NCI-H510A (cell line): ENCODE measurements at regions not wholly inside any gene's neighbourhood (a gene's known extent, or its start where the extent isn't known, plus 50 kb on each side); places are given as distances from the start of the nearest gene placed in this dataset.
"Not testable (repeated sequence)": the region's sequence is repeated elsewhere in the genome, so short reads cannot be mapped to it uniquely, and the experiment has no call there.

Experiments used
- DNase-seq: peaks from one replicate; lab custom pipeline; 2025; lab: John Stamatoyannopoulos, UW

DNA sequence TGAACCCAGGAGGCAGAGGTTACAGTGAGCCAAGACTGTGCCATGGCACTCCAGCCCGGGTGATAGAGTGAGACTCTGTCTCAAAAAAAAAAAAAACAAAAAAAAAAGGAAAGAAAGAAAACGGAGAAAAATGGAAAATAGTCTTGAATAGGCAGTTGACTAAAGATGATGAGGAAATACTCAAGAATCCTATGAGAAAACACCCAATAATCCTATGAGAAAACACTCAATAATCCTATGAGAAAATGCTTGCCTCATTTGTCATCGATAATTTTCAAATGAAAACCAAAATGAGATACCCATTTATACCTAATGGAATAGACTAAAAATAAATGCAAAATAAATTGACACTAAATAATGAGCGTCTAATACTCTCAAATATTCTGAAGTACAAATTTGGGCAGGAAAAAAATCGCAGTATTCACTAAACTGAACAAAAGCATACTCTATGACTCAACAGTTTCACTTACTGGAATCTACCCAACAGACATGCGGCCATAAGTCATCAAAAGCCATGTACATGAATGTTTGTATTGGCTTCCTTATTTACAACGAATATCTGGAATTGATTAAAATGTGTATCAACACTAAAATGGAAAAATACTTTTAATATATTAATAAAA lies 733.9 kb upstream of the CHRM3 start:
- no peak for DNase-seq

- no peak for DNase-seq
These were observed 737.2 kb upstream of the CHRM3 start for GRCh38 chr1:238649200-238649599.

DNA sequence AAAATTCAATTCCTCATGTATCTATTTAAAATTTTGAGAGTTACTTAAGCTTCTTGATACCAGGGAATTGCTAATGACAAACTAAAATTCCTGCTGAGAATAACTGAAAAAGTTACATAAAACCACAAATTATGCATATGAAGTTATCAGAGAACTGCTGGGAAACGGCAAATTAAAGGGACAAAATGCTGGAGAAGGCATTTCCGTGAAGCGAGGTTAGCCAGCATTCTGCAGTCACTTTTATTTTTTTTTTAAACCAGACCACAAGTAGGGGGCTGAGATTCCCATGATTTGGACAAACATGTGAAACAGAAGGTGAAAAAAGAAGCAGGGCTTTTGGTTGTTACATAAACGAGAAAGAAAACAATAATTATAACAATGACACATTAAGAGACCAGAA lies 737.6 kb upstream of the CHRM3 start:
- DNase-seq: no peak

GRCh38 chr1:238648296-238648695 lies 738.1 kb upstream of the CHRM3 start:
- DNase-seq: no peak

DNA sequence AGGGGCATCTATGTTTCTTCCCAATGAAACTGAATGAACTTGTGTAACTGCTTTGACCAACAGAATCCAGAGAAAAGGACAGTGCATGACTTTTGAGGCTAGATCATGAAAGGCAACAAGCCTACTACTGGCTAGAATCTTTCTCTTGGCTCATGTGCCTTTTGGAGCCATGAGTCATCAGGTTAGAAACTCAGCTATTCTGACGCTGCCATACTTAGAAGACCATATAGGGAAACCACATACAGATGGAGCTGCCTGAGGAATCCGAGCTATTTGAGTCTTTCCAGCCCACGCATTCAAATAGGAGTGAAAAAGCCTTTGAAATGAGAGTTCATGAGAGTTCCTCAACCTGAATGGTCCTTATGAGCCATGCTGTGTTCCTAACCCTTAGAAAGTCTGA lies 738.5 kb upstream of the CHRM3 start:
- DNase-seq: no peak

GRCh38 chr1:238642231-238642630 lies 744.1 kb upstream of the CHRM3 start:
- no peak for DNase-seq

GRCh38 chr1:238639861-238640260 lies 746.5 kb upstream of the CHRM3 start:
- no peak for DNase-seq

DNA sequence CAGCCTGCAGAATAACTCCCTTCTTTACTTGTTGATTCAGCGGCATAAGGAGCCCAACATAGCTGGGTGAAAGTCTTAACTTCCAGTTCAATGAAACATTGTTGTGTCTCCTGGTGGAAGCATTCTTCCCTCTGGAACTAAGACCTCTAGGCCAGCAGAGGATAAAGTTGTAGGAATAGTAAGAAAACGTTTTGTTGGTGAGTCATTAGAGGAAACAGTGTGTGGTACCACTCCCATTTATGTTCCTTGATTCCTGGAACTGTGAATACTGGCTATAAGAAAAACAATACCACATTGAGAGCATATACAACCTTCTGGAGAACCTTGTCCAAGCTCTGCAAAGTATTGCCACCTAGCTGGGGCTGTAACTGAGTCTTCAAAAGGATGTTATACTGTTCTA lies 737.4 kb upstream of the ZP4 start:
- no peak for DNase-seq

- DNase-seq: no peak
These were observed 734.1 kb upstream of the ZP4 start for GRCh38 chr1:238624776-238625175.

DNA sequence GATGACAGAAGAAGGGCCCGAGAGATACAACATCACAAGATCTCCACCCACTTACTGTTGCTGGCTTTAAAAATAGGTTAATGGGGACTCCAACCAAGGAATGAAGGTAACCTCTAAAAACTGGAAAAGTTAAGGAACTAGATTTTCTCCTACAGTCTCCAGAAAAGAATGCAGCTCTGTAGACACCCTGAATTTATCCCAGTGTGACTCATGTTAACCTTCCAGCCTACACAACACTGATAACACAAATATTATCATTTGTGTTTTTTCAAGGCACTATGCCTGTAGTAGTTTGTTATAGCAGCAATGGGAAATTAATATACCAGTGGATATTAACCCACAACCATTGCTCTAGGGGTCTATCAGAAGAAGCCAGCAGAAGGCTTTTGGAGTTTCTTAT lies 730.7 kb upstream of the ZP4 start:
- DNase-seq: no peak

GRCh38 chr1:238619652-238620051 lies 728.9 kb upstream of the ZP4 start:
- no peak for DNase-seq

GRCh38 chr1:238611406-238611805 lies 720.7 kb upstream of the ZP4 start:
- DNase-seq: no peak

- no peak for DNase-seq
These were observed 717.4 kb upstream of the ZP4 start for GRCh38 chr1:238608144-238608543.

DNA sequence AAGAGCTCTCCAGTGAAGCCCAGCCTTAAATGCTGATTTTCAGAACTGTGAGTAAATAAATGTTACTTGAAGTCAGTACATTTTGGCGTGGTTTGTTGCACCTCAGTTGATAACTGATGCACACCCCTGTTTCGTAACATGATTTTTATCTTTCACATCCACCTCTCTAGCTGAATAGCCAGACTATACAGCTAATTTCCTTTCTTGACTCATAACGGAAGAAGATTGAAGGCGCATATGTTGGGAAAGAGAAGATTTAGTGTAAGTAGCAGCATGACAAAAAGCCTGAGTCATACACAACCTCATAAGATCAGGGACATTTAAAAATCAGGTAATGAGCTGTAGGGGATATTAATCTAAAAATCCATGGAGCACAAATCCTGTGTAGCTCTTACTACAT lies 716.2 kb upstream of the ZP4 start:
- DNase-seq: no peak

- no peak for DNase-seq
These were observed 715.7 kb upstream of the ZP4 start for GRCh38 chr1:238606457-238606856.

- no peak for DNase-seq
These were observed 713.6 kb upstream of the ZP4 start for GRCh38 chr1:238604357-238604756.

DNA sequence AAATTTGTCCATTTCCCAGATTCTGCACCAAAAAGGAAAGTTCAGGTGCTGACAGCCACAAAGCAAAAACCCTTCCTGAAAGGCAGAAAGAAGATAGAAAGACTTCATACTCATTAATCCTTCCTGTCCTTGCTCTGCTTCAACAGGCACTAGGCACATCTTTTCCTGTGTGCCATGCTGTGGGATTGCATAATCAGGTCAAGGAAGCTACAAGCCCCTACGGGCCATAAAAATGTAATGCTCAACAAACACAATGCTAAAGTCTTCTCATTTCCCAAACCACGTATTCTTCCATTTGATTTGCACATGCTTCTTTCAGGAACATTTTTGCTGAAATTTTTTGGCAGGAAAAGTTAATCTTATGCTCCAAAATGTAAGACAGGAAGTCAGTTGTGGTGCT lies 710.9 kb upstream of the ZP4 start:
- not testable (repeated sequence) for DNase-seq

DNA sequence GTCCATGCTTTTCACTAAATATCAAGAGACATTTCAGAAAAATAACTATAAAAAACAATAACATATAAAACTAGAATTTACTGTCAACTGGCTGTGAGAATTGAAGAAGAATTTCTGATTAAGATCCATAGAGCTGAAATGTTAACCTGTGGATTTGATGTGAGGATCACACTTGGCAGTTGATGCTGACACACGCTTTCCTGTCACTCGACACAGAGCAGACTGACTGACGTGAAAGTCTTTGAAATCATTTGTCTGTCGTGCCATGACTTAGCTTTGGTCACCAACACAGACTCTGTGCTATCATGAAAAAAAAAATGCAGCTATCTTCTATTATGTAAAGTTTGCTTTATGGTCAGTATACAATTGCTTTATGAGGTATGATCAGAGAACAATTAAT lies 706.0 kb upstream of the ZP4 start:
- DNase-seq: no peak

GRCh38 chr1:238592621-238593020 lies 701.9 kb upstream of the ZP4 start:
- no peak for DNase-seq

DNA sequence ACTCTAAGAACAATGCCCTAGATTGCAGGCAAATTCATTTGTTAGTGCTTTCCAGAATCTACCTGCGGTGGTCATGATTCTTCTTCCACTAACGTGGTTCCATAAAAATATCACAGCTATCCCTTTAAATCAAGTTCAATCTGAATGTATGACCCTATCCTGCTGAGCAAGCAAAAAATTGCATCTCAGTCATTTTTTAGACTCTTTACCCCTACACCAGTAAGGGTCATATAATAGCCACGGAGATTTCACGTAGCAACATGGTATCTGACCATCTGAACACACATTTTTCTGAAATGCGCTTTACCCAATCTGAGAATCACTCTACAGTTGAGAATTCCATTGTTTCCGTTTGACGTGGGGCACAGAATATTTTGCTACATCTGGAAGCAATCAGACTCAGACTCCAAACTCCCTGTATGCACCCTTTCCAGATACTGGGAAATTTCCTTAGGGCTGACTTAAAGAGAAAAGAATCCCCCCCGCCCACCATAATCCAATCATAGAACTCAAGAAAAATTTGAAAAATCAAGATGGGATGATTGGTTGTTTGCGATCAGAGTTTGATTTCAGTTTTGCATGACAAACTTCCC lies 699.2 kb upstream of the ZP4 start:
- no peak for DNase-seq

- no peak for DNase-seq
These were observed 692.1 kb upstream of the ZP4 start for GRCh38 chr1:238582816-238583215.

GRCh38 chr1:238581332-238581731 lies 690.6 kb upstream of the ZP4 start:
- DNase-seq: no peak

GRCh38 chr1:238568735-238569134 lies 678.0 kb upstream of the ZP4 start:
- no peak for DNase-seq

DNA sequence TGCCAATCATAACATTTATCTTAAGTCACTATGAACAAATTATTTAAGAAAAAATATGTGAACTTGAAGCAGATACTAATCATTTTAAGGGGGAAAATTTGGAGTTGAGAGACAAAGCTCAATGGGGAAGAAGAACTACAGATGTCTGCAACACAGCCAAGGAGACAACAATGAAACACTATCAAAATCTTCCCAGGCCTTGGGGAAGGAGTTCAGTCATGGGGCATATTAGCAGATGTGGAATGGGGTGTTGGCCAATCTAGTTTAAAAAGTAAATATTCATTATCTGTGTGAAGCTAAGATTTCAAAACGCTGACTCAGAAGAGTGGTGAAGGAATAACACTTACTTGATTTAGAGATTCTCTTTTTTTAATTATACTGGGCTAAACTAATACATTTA lies 671.6 kb upstream of the ZP4 start:
- no peak for DNase-seq
